Adrenal gland (tissue), 5 donors: ENCODE measurements at regions not wholly inside any gene's neighbourhood (a gene's known extent, or its start where the extent isn't known, plus 50 kb on each side); places are given as distances from the start of the nearest gene placed in this dataset.

Source experiments
- CTCF ChIP-seq, 6 experiments: fragments of 450-650 bp in 4 of 6; fragments of 200-600 bp in 2 of 6; sonication (generic) in 1 of 6; IDR thresholded peaks; 1 replicate in 5 of 6; 2 replicates in 1 of 6; pipeline versions ENCODE4 v1.5.1 to v1.8.0; 2016 to 2021; ENCODE audit warnings: antibody characterized with exemption in 6 of 6, mild to moderate bottlenecking in 2 of 6, moderate library complexity in 1 of 6
- POLR2A ChIP-seq, 2 donors: fragments of 450-650 bp; IDR thresholded peaks; one replicate each; pipeline ENCODE4 v1.6.1; 2017; ENCODE audit warnings: antibody characterized with exemption in 2 of 2, mild to moderate bottlenecking in 2 of 2, moderate library complexity in 1 of 2
- donor health status: DM: no; HTN: no; CAD: no.

- TF ChIP-seq CTCF (IDR thresholded peaks at IDR 0.05) (no peak), POLR2A (IDR thresholded peaks at IDR 0.05) (no peak)
Measured at GRCh38 chr5:92567831-92568450, 1013.1 kb downstream of the NR2F1-AS1 start.
